Transverse colon (tissue), 4 donors: ENCODE measurements at regions not wholly inside any gene's neighbourhood (a gene's known extent, or its start where the extent isn't known, plus 50 kb on each side); places are given as distances from the start of the nearest gene placed in this dataset.

ENCODE experiments used
- DNase-seq: peaks from one replicate; pipeline ENCODE4 v3.0.0-alpha.2; 2019
- H3K27ac ChIP-seq, 4 donors: fragments of 200-600 bp; sonication (generic); 2 replicates each; pipeline ENCODE4 v1.5.1; 2016 to 2018; ENCODE audit warnings: inconsistent platforms in 4 of 4
- H3K27me3 ChIP-seq: fragments of 200-600 bp; sonication (generic); 2 replicates; pipeline ENCODE4 v1.5.1; 2017; ENCODE audit warnings: inconsistent platforms
- H3K36me3 ChIP-seq, 4 donors: fragments of 200-600 bp; sonication (generic); 2 replicates each; pipeline ENCODE4 v1.5.1; 2017 to 2019; ENCODE audit warnings: inconsistent platforms in 4 of 4
- H3K4me1 ChIP-seq, 4 donors: fragments of 200-600 bp; sonication (generic); 2 replicates each; pipeline ENCODE4 v1.5.1; 2017 to 2020; ENCODE audit warnings: inconsistent platforms in 4 of 4
- H3K4me3 ChIP-seq, 4 donors: fragments of 200-600 bp; sonication (generic); 1 replicate in 1 of 4; 2 replicates in 3 of 4; pipeline versions ENCODE4 v1.5.1 to v1.6.1; 2017 to 2019; ENCODE audit warnings: inconsistent platforms in 4 of 4
- H3K9me3 ChIP-seq, 2 donors: fragments of 200-600 bp; sonication (generic); 2 replicates each; pipeline ENCODE4 v1.5.1; 2017 to 2019; ENCODE audit warnings: inconsistent platforms in 2 of 2
- CTCF ChIP-seq, 5 experiments: fragments of 200-600 bp in 3 of 5; fragments of 450-650 bp in 2 of 5; sonication (generic) in 3 of 5; IDR thresholded peaks; 1 replicate in 2 of 5; 2 replicates in 3 of 5; pipeline ENCODE4 v1.5.1; 2016 to 2017; ENCODE audit warnings: antibody characterized with exemption in 5 of 5, inconsistent platforms in 3 of 5, mild to moderate bottlenecking in 2 of 5, moderate library complexity in 1 of 5
- EP300 ChIP-seq: sonication (generic); formaldehyde crosslinking; IDR thresholded peaks from one replicate; pipeline ENCODE4 v1.6.1; 2017; ENCODE audit warnings: antibody characterized with exemption, low read depth
- POLR2A ChIP-seq: fragments of 450-650 bp; IDR thresholded peaks from one replicate; pipeline ENCODE4 v1.6.1; 2016; ENCODE audit warnings: antibody characterized with exemption, mild to moderate bottlenecking, moderate library complexity
- POLR2AphosphoS5 ChIP-seq, 3 donors: sonication (generic); formaldehyde crosslinking; IDR thresholded peaks; one replicate each; pipeline ENCODE4 v1.6.1; 2016; ENCODE audit warnings: antibody characterized with exemption in 3 of 3
- WGBS, 2 donors: methylation state at CpG; one replicate each; pipeline ENCODE4 v1.1.5; 2018; ENCODE audit warnings: low coverage in 1 of 2; 5-methylcytosine and 5-hydroxymethylcytosine counted together
- in situ Hi-C, 4 donors: fragments of 200-750 bp; cut with MboI; loops; one replicate each; pipeline versions ENCODE4 v1.15.0 to v1.15.1; 2017; ENCODE audit warnings: low sequenced_read_pairs in 3 of 4, low pct_ligation_motif_present in 1 of 4, low pct_unique_long_range_greater_than_20kb in 1 of 4
- intact Hi-C: fragments of 100-400 bp; cut with DNase I; formaldehyde crosslinking; loops from one replicate; pipeline ENCODE4 v1.15.1; 2023; ENCODE audit warnings: low total_unique reads

- 86 to 87% methylated on average over 4 of the region's 4 CpGs for WGBS, 2 donors
These were observed 69.0 kb downstream of the KIF2B start for GRCh38 chr17:53891726-53892125.

DNA sequence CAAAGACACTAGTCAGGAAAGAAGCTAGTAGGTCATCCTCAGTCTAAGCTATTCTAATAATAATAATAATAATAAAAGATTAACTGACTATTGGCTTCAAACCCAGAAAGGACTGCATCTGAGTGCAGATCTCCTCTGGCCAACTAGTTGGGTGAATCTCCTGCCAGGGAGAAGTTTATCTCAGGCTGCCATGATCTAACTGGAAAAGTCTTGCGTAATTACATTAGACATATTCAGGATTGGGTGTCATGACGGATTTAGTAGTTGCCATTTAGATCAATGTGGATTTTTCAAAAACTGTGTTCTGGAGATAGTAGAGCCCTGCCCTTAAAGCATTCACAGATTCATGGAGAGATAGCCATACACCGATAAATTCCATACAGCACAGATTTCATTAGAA, 69.5 kb downstream of the KIF2B start:
- H3K27ac ChIP-seq: no peak overlapping the region
- WGBS, 2 donors: 91 to 92% methylated on average over 3 of the region's 3 CpGs
- intact Hi-C loops: no loop called here

More at GRCh38 chr17:53891726-53892125, 69.0 kb downstream of the KIF2B start:
- no peak overlapping the region for H3K4me3 ChIP-seq
- no peak for DNase-seq
- intact Hi-C loops (no loop called here), in situ Hi-C loops (no loop called here)
- H3K27ac ChIP-seq: no peak overlapping the region
- H3K9me3 ChIP-seq: peaks cover 10 to 11% of the 10 kb centered on the region in 2 donors
- no peaks in the 10 kb centered on the region for H3K4me1 ChIP-seq
- H3K36me3 ChIP-seq: no peaks in the 10 kb centered on the region
- TF ChIP-seq POLR2AphosphoS5 (IDR thresholded peaks at IDR 0.05): no peak
- TF ChIP-seq POLR2A: no peak
- TF ChIP-seq CTCF (IDR thresholded peaks at IDR 0.05): no peak
- TF ChIP-seq EP300: no peak
- no peaks in the 10 kb centered on the region for H3K27me3 ChIP-seq

DNA sequence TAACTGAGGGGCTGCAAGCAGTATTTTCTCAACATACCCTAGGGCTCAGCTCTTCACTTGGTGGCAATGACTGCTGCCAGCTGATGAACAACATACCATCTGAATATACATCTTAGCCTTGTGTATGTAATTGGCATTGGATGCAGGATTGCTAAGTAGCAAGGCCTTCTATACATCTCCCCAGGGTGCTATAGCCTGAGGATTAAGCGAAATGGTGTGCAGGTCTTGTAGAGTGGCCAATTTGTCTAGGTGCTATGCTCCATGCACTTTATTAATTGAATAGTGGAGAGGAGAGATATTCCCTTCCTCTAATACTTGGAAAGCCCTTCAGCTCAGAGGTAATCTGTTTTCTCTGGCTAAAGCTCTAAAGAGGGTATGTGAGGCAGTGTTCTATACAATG, 71.9 kb downstream of the KIF2B start:
- 28% methylated on average over 1 of the region's 1 CpG; no CpG with 5 or more reads in 1 of the 2 donors for WGBS, 2 donors
- H3K4me1 ChIP-seq: no peaks in the 10 kb centered on the region
- TF ChIP-seq EP300 (no peak), CTCF (IDR thresholded peaks at IDR 0.05) (no peak), POLR2AphosphoS5 (IDR thresholded peaks at IDR 0.05) (no peak), POLR2A (no peak)
- H3K9me3 ChIP-seq: no peaks in the 10 kb centered on the region
- in situ Hi-C loops: no loop called here
- no peak overlapping the region for H3K4me3 ChIP-seq
- H3K27ac ChIP-seq: no peak overlapping the region
- no peaks in the 10 kb centered on the region for H3K36me3 ChIP-seq
- no peak for DNase-seq
- H3K27me3 ChIP-seq: no peaks in the 10 kb centered on the region
- intact Hi-C loops: no loop called here

More for the DNA sequence above, 69.5 kb downstream of the KIF2B start:
- TF ChIP-seq CTCF (IDR thresholded peaks at IDR 0.05) (no peak), EP300 (no peak), POLR2A (no peak), POLR2AphosphoS5 (IDR thresholded peaks at IDR 0.05) (no peak)
- Histone ChIP-seq H3K4me1 (no peaks in the 10 kb centered on the region), H3K27me3 (no peaks in the 10 kb centered on the region), H3K36me3 (no peaks in the 10 kb centered on the region), H3K9me3 (peaks cover 5 to 11% of the 10 kb centered on the region in 2 donors), H3K4me3 (no peak overlapping the region)
- in situ Hi-C loops: no loop called here
- no peak for DNase-seq

- H3K4me1 ChIP-seq: no peaks in the 10 kb centered on the region
- intact Hi-C loops (no loop called here), in situ Hi-C loops (no loop called here)
- TF ChIP-seq POLR2AphosphoS5 (IDR thresholded peaks at IDR 0.05) (no peak), CTCF (IDR thresholded peaks at IDR 0.05) (no peak), POLR2A (no peak), EP300 (no peak)
- H3K4me3 ChIP-seq: no peak overlapping the region
- WGBS, 2 donors: 53 to 82% methylated on average over 1 of the region's 1 CpG
- H3K27ac ChIP-seq: no peak overlapping the region
- DNase-seq: no peak
- no peaks in the 10 kb centered on the region for H3K9me3 ChIP-seq
- no peaks in the 10 kb centered on the region for H3K27me3 ChIP-seq
- H3K36me3 ChIP-seq: no peaks in the 10 kb centered on the region
These were observed 73.3 kb downstream of the KIF2B start for GRCh38 chr17:53896047-53896446.
